ENCODE measurements at regions not wholly inside any gene's neighbourhood (a gene's known extent, or its start where the extent isn't known, plus 50 kb on each side); places are given as distances from the start of the nearest gene placed in this dataset.

DNA sequence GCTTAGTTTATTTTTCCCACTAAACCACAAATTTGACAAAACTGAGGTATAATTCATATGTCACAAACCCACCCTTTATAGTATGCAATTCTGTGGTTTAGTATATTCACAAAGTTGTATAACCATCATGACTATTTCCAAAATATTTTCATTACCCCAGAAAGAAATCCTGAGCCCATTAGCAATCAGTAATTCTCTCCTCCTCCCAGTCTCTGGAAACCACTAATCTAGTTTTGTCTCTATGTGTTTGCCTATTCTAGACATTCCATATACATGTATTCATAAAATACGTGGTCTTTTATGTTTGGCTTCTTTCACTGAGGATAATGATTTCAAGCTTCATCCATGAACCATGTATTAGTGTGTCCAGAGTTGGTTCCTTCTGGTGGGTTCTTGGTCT is 267.6 kb downstream of the AEBP2 start:
- POLR2A ChIA-PET, result no interaction called here
- DNase-seq (ENCODE audit: low read depth, low spot score), result no peak
- TF ChIP-seq, protein P1, sequence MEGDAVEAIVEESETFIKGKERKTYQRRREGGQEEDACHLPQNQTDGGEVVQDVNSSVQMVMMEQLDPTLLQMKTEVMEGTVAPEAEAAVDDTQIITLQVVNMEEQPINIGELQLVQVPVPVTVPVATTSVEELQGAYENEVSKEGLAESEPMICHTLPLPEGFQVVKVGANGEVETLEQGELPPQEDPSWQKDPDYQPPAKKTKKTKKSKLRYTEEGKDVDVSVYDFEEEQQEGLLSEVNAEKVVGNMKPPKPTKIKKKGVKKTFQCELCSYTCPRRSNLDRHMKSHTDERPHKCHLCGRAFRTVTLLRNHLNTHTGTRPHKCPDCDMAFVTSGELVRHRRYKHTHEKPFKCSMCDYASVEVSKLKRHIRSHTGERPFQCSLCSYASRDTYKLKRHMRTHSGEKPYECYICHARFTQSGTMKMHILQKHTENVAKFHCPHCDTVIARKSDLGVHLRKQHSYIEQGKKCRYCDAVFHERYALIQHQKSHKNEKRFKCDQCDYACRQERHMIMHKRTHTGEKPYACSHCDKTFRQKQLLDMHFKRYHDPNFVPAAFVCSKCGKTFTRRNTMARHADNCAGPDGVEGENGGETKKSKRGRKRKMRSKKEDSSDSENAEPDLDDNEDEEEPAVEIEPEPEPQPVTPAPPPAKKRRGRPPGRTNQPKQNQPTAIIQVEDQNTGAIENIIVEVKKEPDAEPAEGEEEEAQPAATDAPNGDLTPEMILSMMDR (IDR thresholded peaks at IDR 0.05; ENCODE audit: low read depth, low read length), result no peak
- Histone ChIP-seq H3K4me3 (ENCODE audit: low read depth, low read length) (no peak overlapping the region), H3K9me3 (ENCODE audit: control insufficient read depth, insufficient read depth, low read length) (peaks cover 3% of the 10 kb centered on the region; the same call in 1 of the 2 replicates), H3K27me3 (ENCODE audit: control insufficient read depth, insufficient read depth, low read length) (no peaks in the 10 kb centered on the region), H3K27ac (ENCODE audit: low read depth, low read length) (no peak overlapping the region)
- CTCF ChIA-PET, result no interaction called here

DNA sequence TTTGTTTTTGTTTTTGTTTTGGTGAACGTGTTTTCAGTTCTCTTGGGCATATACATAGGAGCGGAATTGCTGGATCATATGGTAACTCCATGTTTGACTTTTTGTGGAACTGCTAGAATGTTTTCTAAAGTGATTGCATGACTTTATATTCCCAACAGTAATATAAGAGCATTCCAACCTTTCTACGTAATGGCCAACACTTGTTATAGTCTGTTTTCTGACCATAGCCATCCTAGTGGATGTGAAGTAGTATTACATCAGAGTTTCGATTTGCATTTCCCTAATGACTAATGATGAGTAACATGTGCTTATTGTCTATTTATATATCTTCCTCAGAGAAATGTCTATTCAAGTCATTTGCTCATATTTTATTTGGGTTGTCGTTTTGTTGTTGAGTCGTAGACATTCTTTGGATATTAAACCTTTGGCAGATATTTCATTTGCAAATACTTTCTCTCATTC is 268.7 kb downstream of the AEBP2 start:
- H3K4me3 ChIP-seq (ENCODE audit: low read depth, low read length), result no peak overlapping the region
- H3K27me3 ChIP-seq (ENCODE audit: control insufficient read depth, insufficient read depth, low read length), result no peaks in the 10 kb centered on the region
- ChIA-PET POLR2A (no interaction called here), CTCF (no interaction called here)
- TF ChIP-seq, protein P1 (IDR thresholded peaks at IDR 0.05; ENCODE audit: low read depth, low read length), result peak; percentile 27; the same call in 1 of the 2 replicates
- H3K9me3 ChIP-seq (ENCODE audit: control insufficient read depth, insufficient read depth, low read length), result peaks cover 3% of the 10 kb centered on the region; the same call in 1 of the 2 replicates
- no peak for DNase-seq (ENCODE audit: low read depth, low spot score)
- no peak overlapping the region for H3K27ac ChIP-seq (ENCODE audit: low read depth, low read length)

DNA sequence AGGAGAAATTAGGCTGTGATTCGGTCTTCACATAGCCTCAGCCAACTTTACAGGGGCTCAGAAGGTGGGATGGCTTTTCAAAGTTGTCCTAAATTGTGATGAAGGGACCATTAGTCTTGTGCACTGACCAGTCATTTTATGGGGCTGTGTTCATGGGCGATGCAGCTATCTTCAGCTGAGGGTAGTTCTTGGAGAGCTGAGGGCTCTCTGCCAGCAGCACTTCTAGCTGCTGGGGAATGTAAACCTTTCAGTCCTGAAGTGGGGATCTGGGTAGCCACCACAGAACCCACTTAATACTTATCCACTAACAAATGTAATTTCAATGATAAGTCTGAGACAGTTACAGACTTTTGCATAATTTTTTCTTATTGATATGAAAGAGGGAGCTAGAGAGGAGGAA is 270.6 kb downstream of the AEBP2 start:
- CTCF ChIA-PET, result no interaction called here
- POLR2A ChIA-PET, result no interaction called here
- TF ChIP-seq, protein P1 (IDR thresholded peaks at IDR 0.05; ENCODE audit: low read depth, low read length), result no peak
- no peak overlapping the region for H3K4me3 ChIP-seq (ENCODE audit: low read depth, low read length)
- no peak for DNase-seq (ENCODE audit: low read depth, low spot score)
- H3K27me3 ChIP-seq (ENCODE audit: control insufficient read depth, insufficient read depth, low read length), result no peaks in the 10 kb centered on the region
- no peak overlapping the region for H3K27ac ChIP-seq (ENCODE audit: low read depth, low read length)
- peaks cover 3% of the 10 kb centered on the region; the same call in 1 of the 2 replicates for H3K9me3 ChIP-seq (ENCODE audit: control insufficient read depth, insufficient read depth, low read length)

DNA sequence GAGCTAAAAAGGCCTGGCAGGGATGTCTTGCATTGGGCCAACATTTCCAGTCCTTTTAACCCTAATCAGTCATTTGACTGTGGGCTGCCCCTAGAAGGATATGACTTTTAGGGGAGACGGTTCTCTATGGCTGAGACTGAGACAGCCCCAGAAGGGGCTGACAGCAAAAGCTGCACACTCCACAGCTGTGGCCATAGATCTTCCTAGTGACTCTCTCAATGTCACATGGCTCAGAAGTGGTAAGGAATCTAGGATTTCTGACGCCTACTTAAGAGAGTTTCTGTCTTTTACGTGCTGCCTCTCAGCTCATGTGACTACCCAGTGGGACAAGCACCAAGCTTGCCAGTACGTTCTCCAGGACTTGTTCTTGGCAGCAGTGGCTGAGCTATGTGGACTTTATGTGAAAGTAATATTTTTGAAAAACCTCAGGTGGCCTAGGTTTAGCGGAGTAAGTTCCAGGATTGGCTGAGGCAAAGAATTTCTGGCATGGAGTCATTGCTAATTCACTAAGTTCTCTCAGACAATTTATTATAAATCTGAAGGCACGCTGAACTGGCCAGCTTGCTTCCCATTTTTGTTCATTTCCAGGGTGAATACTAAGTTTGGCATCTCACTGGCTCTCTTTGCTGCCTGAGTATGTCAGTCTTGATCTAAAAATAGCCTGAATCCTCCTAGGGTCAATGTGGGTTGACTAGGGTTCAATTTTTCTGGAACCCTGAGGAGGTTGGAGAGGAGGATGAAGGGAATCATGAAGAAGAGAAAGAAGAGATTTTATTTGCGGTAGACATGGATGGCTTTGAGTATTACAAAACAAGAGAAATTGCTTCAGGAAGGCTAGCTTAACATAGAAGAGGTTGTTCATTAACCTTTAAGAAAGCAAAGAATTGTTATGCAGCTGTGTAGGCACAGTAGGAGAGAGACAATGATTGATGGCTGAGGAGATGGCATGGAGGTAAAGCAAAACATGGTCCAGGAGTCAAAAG is 271.8 kb downstream of the AEBP2 start:
- DNase-seq (ENCODE audit: low read depth, low spot score), result no peak
- Histone ChIP-seq H3K9me3 (ENCODE audit: control insufficient read depth, insufficient read depth, low read length) (peaks cover 3% of the 10 kb centered on the region; the same call in 1 of the 2 replicates), H3K27me3 (ENCODE audit: control insufficient read depth, insufficient read depth, low read length) (no peaks in the 10 kb centered on the region), H3K4me3 (ENCODE audit: low read depth, low read length) (no peak overlapping the region), H3K27ac (ENCODE audit: low read depth, low read length) (peak overlapping the region; percentile 11)
- POLR2A ChIA-PET, result no interaction called here
- CTCF ChIA-PET, result interaction anchor here (1.4 kb wide), 1 partner anchor 27 kb away, joined by 5 read pairs; no protein-coding TSS in a partner anchor
- TF ChIP-seq, protein P1 (IDR thresholded peaks at IDR 0.05; ENCODE audit: low read depth, low read length), result no peak

DNA sequence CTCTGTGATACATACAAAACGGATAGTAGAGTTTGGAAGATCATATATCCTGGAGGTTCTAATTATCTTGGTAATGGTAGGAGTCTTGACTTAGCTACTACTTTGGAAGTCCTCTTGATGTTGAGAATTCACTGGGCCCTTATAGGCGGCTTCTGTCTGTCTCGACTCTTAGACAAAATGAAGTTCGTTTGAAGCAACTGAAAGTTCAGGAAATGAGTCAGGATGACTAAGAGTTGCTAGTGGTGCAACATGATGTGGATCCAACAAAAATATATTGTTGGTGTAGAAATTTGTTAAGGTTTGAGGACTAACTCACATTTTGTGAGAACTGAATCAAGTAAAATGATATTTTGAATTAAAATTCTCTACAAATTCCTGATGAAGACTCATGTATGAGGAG is 272.7 kb downstream of the AEBP2 start:
- ChIA-PET POLR2A (no interaction called here), CTCF (interaction anchor here (1.4 kb wide), 1 partner anchor 26 kb away, joined by 5 read pairs; no protein-coding TSS in a partner anchor)
- Histone ChIP-seq H3K4me3 (ENCODE audit: low read depth, low read length) (no peak overlapping the region), H3K27ac (ENCODE audit: low read depth, low read length) (no peak overlapping the region), H3K27me3 (ENCODE audit: control insufficient read depth, insufficient read depth, low read length) (no peaks in the 10 kb centered on the region), H3K9me3 (ENCODE audit: control insufficient read depth, insufficient read depth, low read length) (peaks cover 3% of the 10 kb centered on the region; the same call in 1 of the 2 replicates)
- DNase-seq (ENCODE audit: low read depth, low spot score), result peak; percentile 60
- TF ChIP-seq, protein P1 (IDR thresholded peaks at IDR 0.05; ENCODE audit: low read depth, low read length), result no peak
